RWPE1 (cell line): ENCODE measurements at regions not wholly inside any gene's neighbourhood (a gene's known extent, or its start where the extent isn't known, plus 50 kb on each side); places are given as distances from the start of the nearest gene placed in this dataset.

Source experiments
- CTCF ChIA-PET: fragments of 350-600 bp; sonication (Branson Sonifier 250); formaldehyde crosslinking; extraction: SDS; loops from one replicate; lab custom pipeline; 2021; lab: Yijun Ruan, JAX
- POLR2A ChIA-PET: fragments of 400-600 bp; formaldehyde crosslinking; extraction: SDS; loops from one replicate; lab custom pipeline; 2020; ENCODE audit warnings: antibody characterized with exemption; ENCODE audit not compliant: low non-redundant PET; lab: Yijun Ruan, JAX
- DNase-seq: peaks from one replicate; pipeline ENCODE4 v3.0.0; 2012; ENCODE audit warnings: low spot score
- H3K27ac ChIP-seq: fragments of 450-650 bp; 2 replicates; pipeline ENCODE4 v1.5.1; 2017
- CTCF ChIP-seq: fragments of 450-650 bp; conservative IDR thresholded peaks from 2 replicates; pipeline ENCODE4 v1.5.1; 2017; ENCODE audit warnings: low read depth, mild to moderate bottlenecking

GRCh38 chr21:41000838-41001237 is 153.9 kb upstream of the DSCAM start:
- ChIA-PET POLR2A (no interaction called here), CTCF (no interaction called here)
- no peak overlapping the region for H3K27ac ChIP-seq
- no peak for DNase-seq
- TF ChIP-seq CTCF = no peak

GRCh38 chr21:41006636-41007035 is 159.7 kb upstream of the DSCAM start:
- no peak for TF ChIP-seq CTCF
- ChIA-PET POLR2A (no interaction called here), CTCF (interaction anchor here (0.7 kb wide), 2 partner anchors 136 to 676 kb away, joined by 3 to 4 read pairs; no protein-coding TSS in a partner anchor)
- DNase-seq = no peak
- no peak overlapping the region for H3K27ac ChIP-seq

GRCh38 chr21:41008351-41008750 is 159.6 kb upstream of the BACE2 start:
- ChIA-PET POLR2A (no interaction called here), CTCF (no interaction called here)
- H3K27ac ChIP-seq = no peak overlapping the region
- no peak for TF ChIP-seq CTCF
- no peak for DNase-seq

GRCh38 chr21:41008974-41009373 is 159.0 kb upstream of the BACE2 start:
- no peak overlapping the region for H3K27ac ChIP-seq
- ChIA-PET CTCF (no interaction called here), POLR2A (no interaction called here)
- TF ChIP-seq CTCF = no peak
- no peak for DNase-seq

GRCh38 chr21:41009398-41010100 is 158.4 kb upstream of the BACE2 start:
- no peak overlapping the region for H3K27ac ChIP-seq
- CTCF ChIA-PET = no interaction called here
- no peak for TF ChIP-seq CTCF
- POLR2A ChIA-PET = no interaction called here
- DNase-seq = no peak

- ChIA-PET CTCF (no interaction called here), POLR2A (no interaction called here)
- DNase-seq = no peak
- no peak for TF ChIP-seq CTCF
- no peak overlapping the region for H3K27ac ChIP-seq
Measured at GRCh38 chr21:41010101-41010435, 157.9 kb upstream of the BACE2 start.
